ENCODE measurements at regions not wholly inside any gene's neighbourhood (a gene's known extent, or its start where the extent isn't known, plus 50 kb on each side); places are given as distances from the start of the nearest gene placed in this dataset.
"Not testable (repeated sequence)": the region's sequence is repeated elsewhere in the genome, so short reads cannot be mapped to it uniquely, and the experiment has no call there.

- DNase-seq (ENCODE audit: low read depth) = no peak
Observed at GRCh38 chr1:29687166-29687565, 450.8 kb downstream of the PTPRU start.

GRCh38 chr1:29686012-29686930, 449.9 kb downstream of the PTPRU start:
- DNase-seq (ENCODE audit: low read depth) = no peak

- no peak for DNase-seq (ENCODE audit: low read depth)
Observed at GRCh38 chr1:29685387-29685786, 449.1 kb downstream of the PTPRU start.

GRCh38 chr1:29684141-29684540, 447.8 kb downstream of the PTPRU start:
- no peak for DNase-seq (ENCODE audit: low read depth)

- no peak for DNase-seq (ENCODE audit: low read depth)
Observed at GRCh38 chr1:29683472-29683871, 447.1 kb downstream of the PTPRU start.

GRCh38 chr1:29682919-29683295, 446.6 kb downstream of the PTPRU start:
- no peak for DNase-seq (ENCODE audit: low read depth)

- DNase-seq (ENCODE audit: low read depth) = no peak
Observed at GRCh38 chr1:29682171-29682918, 446.0 kb downstream of the PTPRU start.

- DNase-seq (ENCODE audit: low read depth) = not testable (repeated sequence)
Observed at GRCh38 chr1:29681416-29681815, 445.1 kb downstream of the PTPRU start.

GRCh38 chr1:29679828-29680558, 443.7 kb downstream of the PTPRU start:
- DNase-seq (ENCODE audit: low read depth) = no peak

- no peak for DNase-seq (ENCODE audit: low read depth)
Observed at GRCh38 chr1:29679316-29679715, 443.0 kb downstream of the PTPRU start.

GRCh38 chr1:29677028-29678024, 441.0 kb downstream of the PTPRU start:
- no peak for DNase-seq (ENCODE audit: low read depth)

GRCh38 chr1:29676496-29676895, 440.2 kb downstream of the PTPRU start:
- DNase-seq (ENCODE audit: low read depth) = no peak

- DNase-seq (ENCODE audit: low read depth) = no peak
Observed at GRCh38 chr1:29675481-29676263, 439.4 kb downstream of the PTPRU start.

- no peak for DNase-seq (ENCODE audit: low read depth)
Observed at GRCh38 chr1:29674627-29675326, 438.5 kb downstream of the PTPRU start.

GRCh38 chr1:29673669-29674626, 437.6 kb downstream of the PTPRU start:
- DNase-seq (ENCODE audit: low read depth) = no peak

- DNase-seq (ENCODE audit: low read depth) = no peak
Observed at GRCh38 chr1:29673228-29673500, 436.8 kb downstream of the PTPRU start.

- no peak for DNase-seq (ENCODE audit: low read depth)
Observed at GRCh38 chr1:29672416-29673227, 436.3 kb downstream of the PTPRU start.
